ENCODE measurements at regions not wholly inside any gene's neighbourhood (a gene's known extent, or its start where the extent isn't known, plus 50 kb on each side); places are given as distances from the start of the nearest gene placed in this dataset.

DNA sequence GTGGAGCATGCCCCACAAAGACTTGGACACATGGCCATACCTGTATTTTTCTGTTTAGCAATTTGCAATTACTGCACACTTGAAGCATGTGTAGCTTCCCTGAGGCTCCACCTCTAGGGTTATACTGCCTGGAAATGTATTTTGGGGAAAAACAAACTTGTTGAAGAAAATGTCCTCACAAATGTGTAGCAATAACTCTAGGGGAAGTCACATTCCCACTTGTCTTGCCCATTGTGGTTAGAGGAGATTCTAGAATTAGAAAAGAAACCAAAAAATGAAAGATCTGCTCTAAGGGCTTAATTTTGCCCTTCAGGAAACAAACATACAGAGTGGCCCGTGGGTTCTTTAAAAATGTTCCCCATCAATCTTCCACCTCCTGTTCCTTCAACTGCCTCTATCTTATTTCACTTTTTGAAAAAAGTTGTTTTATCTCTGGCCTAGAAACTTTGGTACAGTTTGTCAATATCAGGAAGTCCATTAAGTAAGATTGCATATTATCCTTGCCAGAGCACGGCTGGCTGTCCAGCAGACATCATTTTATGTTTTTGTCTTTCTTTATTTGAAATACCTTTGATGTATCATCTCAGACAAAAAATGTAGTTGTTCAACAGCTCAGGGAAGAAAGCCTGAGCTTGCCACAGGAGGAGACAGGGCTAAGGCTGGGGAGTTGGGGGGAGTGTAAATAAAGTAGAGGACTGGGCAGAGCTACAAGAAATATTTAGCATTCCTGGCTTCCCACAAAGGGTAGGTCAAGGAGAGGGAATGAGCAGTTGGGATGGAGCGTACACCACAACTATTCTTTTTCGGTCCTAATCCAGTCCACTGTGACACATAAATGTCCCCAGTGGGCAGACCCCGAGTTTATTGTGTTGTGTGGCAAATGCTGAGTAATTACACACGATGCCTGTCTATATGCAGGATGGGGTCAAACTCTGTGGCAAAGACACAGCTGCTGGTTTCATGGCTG, 96.8 kb upstream of the CDC42EP3 start:
- TF ChIP-seq POLR2A (IDR thresholded peaks at IDR 0.05) = no peak
- TF ChIP-seq, protein P1, sequence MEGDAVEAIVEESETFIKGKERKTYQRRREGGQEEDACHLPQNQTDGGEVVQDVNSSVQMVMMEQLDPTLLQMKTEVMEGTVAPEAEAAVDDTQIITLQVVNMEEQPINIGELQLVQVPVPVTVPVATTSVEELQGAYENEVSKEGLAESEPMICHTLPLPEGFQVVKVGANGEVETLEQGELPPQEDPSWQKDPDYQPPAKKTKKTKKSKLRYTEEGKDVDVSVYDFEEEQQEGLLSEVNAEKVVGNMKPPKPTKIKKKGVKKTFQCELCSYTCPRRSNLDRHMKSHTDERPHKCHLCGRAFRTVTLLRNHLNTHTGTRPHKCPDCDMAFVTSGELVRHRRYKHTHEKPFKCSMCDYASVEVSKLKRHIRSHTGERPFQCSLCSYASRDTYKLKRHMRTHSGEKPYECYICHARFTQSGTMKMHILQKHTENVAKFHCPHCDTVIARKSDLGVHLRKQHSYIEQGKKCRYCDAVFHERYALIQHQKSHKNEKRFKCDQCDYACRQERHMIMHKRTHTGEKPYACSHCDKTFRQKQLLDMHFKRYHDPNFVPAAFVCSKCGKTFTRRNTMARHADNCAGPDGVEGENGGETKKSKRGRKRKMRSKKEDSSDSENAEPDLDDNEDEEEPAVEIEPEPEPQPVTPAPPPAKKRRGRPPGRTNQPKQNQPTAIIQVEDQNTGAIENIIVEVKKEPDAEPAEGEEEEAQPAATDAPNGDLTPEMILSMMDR (IDR thresholded peaks at IDR 0.05) = no peak
